Right atrium auricular region (tissue), 2 donors: ENCODE measurements at regions not wholly inside any gene's neighbourhood (a gene's known extent, or its start where the extent isn't known, plus 50 kb on each side); places are given as distances from the start of the nearest gene placed in this dataset.

Experiments
- DNase-seq: peaks from one replicate; pipeline ENCODE4 v3.0.0-alpha.2; 2019; ENCODE audit warnings: low spot score
- H3K27ac ChIP-seq, 2 donors: fragments of 200-600 bp; sonication (generic); 1 replicate in 1 of 2; 2 replicates in 1 of 2; pipeline ENCODE4 v1.5.1; 2016 to 2019
- H3K27me3 ChIP-seq, 2 donors: fragments of 200-600 bp; sonication (generic); one replicate each; pipeline versions ENCODE4 v1.5.1 to v1.6.0; 2017 to 2019
- H3K36me3 ChIP-seq: fragments of 200-600 bp; sonication (generic); one replicate; pipeline ENCODE4 v1.5.1; 2016
- H3K4me1 ChIP-seq, 2 donors: fragments of 200-600 bp; sonication (generic); one replicate each; pipeline versions ENCODE4 v1.5.1 to v1.6.0; 2017 to 2019
- H3K4me3 ChIP-seq, 2 donors: fragments of 200-600 bp; sonication (generic); 1 replicate in 1 of 2; 2 replicates in 1 of 2; pipeline ENCODE4 v1.5.1; 2017 to 2019; ENCODE audit warnings: mild to moderate bottlenecking in 1 of 2, moderate library complexity in 1 of 2
- H3K9me3 ChIP-seq, 2 donors: fragments of 200-600 bp; sonication (generic); one replicate each; pipeline ENCODE4 v1.5.1; 2019
- TF ChIP-seq, protein P1 (sequence below), 2 donors: fragments of 200-600 bp; sonication (generic); IDR thresholded peaks; one replicate each; pipeline ENCODE4 v1.5.1; 2019; ENCODE audit warnings: antibody characterized with exemption in 2 of 2

DNA sequence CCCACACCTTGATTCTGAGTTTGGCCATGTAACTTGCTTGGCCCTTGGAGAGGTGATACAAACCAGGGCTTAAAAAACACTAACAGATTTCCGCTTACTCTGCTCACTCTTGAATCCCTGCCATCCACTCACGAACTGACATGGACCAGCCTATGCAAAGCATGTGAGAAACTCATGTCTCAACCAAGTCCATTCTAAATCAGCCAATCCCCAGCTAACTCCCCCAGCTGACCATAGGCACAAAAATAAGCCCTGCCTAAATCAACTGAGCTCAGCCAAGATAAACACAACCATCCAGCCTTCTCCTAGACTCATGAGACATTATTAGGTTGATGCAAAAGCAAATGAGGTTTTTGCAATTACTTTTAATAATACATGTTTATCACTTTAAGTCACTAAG, 353.9 kb upstream of the TBX3 start:
- Histone ChIP-seq H3K36me3 (no peaks in the 10 kb centered on the region), H3K27ac (no peak overlapping the region), H3K4me3 (no peak overlapping the region), H3K27me3 (no peaks in the 10 kb centered on the region), H3K4me1 (no peaks in the 10 kb centered on the region), H3K9me3 (peaks cover 0 to 6% of the 10 kb centered on the region in 2 donors)
- TF ChIP-seq, protein P1, sequence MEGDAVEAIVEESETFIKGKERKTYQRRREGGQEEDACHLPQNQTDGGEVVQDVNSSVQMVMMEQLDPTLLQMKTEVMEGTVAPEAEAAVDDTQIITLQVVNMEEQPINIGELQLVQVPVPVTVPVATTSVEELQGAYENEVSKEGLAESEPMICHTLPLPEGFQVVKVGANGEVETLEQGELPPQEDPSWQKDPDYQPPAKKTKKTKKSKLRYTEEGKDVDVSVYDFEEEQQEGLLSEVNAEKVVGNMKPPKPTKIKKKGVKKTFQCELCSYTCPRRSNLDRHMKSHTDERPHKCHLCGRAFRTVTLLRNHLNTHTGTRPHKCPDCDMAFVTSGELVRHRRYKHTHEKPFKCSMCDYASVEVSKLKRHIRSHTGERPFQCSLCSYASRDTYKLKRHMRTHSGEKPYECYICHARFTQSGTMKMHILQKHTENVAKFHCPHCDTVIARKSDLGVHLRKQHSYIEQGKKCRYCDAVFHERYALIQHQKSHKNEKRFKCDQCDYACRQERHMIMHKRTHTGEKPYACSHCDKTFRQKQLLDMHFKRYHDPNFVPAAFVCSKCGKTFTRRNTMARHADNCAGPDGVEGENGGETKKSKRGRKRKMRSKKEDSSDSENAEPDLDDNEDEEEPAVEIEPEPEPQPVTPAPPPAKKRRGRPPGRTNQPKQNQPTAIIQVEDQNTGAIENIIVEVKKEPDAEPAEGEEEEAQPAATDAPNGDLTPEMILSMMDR (IDR thresholded peaks at IDR 0.05) = no peak
- DNase-seq = no peak

DNA sequence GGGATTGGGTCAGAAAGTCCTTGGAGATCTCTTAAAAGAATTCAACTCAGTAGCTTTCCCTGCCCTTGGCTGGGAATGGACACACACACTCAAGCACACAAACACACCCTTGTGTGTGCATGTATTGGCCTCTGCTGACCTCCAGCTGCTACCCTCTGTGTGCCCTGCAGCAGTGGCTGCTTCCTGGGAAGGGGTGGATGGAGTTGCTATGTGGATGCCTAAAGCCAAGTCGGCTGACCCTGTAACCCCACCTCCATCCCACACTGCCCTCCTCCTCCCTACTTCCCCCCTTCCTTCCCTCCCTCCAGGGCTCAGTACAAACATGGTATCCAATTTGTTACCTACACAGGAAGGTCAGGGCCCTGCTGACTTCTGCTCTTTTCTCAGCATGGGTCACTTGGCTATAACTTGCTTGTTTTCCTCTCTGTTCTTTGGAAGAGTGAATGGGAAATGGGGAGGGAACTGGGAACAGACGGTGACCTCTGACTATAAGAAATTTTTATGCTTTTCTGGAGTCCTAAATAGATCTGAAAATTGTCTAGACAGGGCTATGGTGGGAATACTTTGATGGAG, 351.6 kb upstream of the TBX3 start:
- Histone ChIP-seq H3K4me1 (no peaks in the 10 kb centered on the region), H3K27me3 (no peaks in the 10 kb centered on the region), H3K36me3 (no peaks in the 10 kb centered on the region), H3K9me3 (peaks cover 0 to 2% of the 10 kb centered on the region in 2 donors), H3K27ac (no peak overlapping the region), H3K4me3 (no peak overlapping the region)
- TF ChIP-seq, protein P1 (IDR thresholded peaks at IDR 0.05) = no peak
- DNase-seq = no peak

DNA sequence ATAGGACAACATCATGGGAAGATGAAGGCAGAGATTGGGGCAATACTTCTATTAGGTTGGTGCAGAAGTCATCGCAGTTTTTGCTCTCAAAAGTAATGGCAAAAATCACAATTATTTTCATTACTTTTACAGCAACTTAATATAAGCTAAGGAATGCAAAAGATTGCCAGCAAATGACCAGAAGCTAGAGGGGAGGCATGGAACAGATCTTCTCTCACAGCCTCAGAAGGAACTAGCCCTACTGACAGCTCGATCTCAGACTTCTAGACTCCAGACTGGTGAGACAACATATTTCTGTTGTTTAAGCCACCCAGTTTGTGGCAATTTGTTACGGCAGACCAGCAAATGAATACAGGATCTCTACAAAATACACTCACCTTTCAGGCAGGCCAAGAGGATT, 348.5 kb upstream of the TBX3 start:
- H3K27ac ChIP-seq = no peak overlapping the region
- no peaks in the 10 kb centered on the region for H3K4me1 ChIP-seq
- H3K36me3 ChIP-seq = no peaks in the 10 kb centered on the region
- no peak for DNase-seq
- H3K9me3 ChIP-seq = no peaks in the 10 kb centered on the region
- H3K27me3 ChIP-seq = no peaks in the 10 kb centered on the region
- TF ChIP-seq, protein P1 (IDR thresholded peaks at IDR 0.05) = no peak
- no peak overlapping the region for H3K4me3 ChIP-seq

DNA sequence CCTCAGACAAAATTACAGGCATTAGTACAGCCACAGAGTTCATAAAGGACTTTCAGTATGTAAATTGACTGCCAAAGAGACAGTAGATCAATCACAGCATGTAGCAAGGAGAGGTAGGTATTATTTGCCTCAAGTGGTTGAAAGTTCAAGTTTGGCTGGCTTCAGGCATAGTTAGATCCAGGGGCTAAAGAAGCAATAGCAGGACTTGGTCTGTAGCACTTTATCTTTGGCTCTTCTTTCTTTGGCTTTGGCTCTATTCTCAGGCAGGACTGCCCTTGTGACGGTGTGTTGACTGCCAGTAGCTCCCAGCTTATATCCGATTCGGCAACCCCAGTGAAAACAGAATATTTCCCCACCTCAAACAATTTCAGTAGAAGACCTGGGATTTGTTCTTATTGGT, 346.0 kb upstream of the TBX3 start:
- H3K27me3 ChIP-seq = no peaks in the 10 kb centered on the region
- no peak overlapping the region for H3K27ac ChIP-seq
- no peak overlapping the region for H3K4me3 ChIP-seq
- H3K9me3 ChIP-seq = no peaks in the 10 kb centered on the region
- H3K36me3 ChIP-seq = no peaks in the 10 kb centered on the region
- no peaks in the 10 kb centered on the region for H3K4me1 ChIP-seq
- DNase-seq = no peak
- TF ChIP-seq, protein P1 (IDR thresholded peaks at IDR 0.05) = no peak

DNA sequence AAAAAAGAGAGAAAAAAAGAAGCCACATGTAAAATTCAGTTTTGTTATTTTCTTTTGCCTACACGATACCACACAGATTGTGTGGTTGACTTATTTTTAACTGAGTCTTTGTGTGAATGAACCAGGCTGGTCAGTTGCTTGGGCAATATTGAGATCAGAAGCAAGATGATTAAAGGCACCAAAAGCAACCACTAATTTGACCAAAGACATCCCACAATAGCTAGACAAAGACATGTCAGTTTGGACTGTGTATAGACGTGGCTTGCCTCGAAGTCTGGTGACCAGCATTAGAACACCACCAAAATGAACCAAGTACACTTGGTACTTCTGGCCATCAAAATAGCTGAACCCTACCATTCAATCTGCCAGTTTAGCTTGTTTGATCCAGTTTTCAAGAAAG, 340.6 kb upstream of the TBX3 start:
- H3K4me3 ChIP-seq = no peak overlapping the region
- H3K36me3 ChIP-seq = no peaks in the 10 kb centered on the region
- H3K27me3 ChIP-seq = no peaks in the 10 kb centered on the region
- H3K4me1 ChIP-seq = peaks cover 0 to 6% of the 10 kb centered on the region in 2 donors
- no peak overlapping the region for H3K27ac ChIP-seq
- TF ChIP-seq, protein P1 (IDR thresholded peaks at IDR 0.05) = no peak
- peaks cover 0 to 10% of the 10 kb centered on the region in 2 donors for H3K9me3 ChIP-seq
- no peak for DNase-seq
